Vagina (tissue), 2 donors: ENCODE measurements at regions not wholly inside any gene's neighbourhood (a gene's known extent, or its start where the extent isn't known, plus 50 kb on each side); places are given as distances from the start of the nearest gene placed in this dataset.

Experiments
- CTCF ChIP-seq, 3 experiments: fragments of 450-650 bp in 2 of 3; fragments of 200-600 bp in 1 of 3; sonication (generic) in 1 of 3; IDR thresholded peaks; one replicate each; pipeline ENCODE4 v1.5.1; 2017 to 2019; ENCODE audit warnings: antibody characterized with exemption in 3 of 3, mild to moderate bottlenecking in 2 of 3, moderate library complexity in 2 of 3
- POLR2A ChIP-seq, 2 donors: fragments of 450-650 bp; IDR thresholded peaks; one replicate each; pipeline ENCODE4 v1.6.1; 2017; ENCODE audit warnings: antibody characterized with exemption in 2 of 2, mild to moderate bottlenecking in 2 of 2, moderate library complexity in 2 of 2

- TF ChIP-seq POLR2A (IDR thresholded peaks at IDR 0.05) (no peak), CTCF (IDR thresholded peaks at IDR 0.05) (no peak)
These were observed 174.0 kb upstream of the GULP1 start for GRCh38 chr2:188117706-188118105.
